HG02885 (cell line): ENCODE measurements at regions not wholly inside any gene's neighbourhood (a gene's known extent, or its start where the extent isn't known, plus 50 kb on each side); places are given as distances from the start of the nearest gene placed in this dataset.

Source experiments
- ATAC-seq: cut with Tn5 transposase; IDR thresholded peaks from one replicate; pipeline ENCODE4 v1.9.1; 2021; ENCODE audit warnings: mild to moderate bottlenecking; ENCODE audit not compliant: unreplicated experiment, poor library complexity

GRCh38 chr4:60506061-60506460, 694.1 kb upstream of the ADGRL3 start:
- no peak for ATAC-seq

- ATAC-seq = no peak
These were observed 677.9 kb upstream of the ADGRL3 start for GRCh38 chr4:60522265-60522664.

GRCh38 chr4:60531776-60532379, 668.2 kb upstream of the ADGRL3 start:
- ATAC-seq = no peak

DNA sequence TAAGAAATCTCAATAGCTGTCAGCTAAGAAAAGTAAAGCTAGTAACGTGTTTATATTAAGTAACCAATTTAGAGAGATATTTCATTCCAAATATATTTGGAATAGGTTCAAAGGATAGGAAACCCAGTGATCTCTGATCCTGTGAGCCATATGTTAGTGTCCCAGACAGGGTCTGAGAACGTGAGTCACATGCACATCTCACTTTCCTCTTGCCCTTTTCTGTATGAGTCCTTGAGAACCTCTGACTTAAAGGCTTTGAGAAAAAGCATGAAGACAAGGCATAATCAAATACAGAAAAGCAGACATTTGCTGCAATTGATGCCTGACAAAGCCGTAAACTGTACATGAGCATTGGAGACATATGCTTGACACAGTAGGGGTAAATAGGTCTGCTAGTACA, 655.1 kb upstream of the ADGRL3 start:
- no peak for ATAC-seq

DNA sequence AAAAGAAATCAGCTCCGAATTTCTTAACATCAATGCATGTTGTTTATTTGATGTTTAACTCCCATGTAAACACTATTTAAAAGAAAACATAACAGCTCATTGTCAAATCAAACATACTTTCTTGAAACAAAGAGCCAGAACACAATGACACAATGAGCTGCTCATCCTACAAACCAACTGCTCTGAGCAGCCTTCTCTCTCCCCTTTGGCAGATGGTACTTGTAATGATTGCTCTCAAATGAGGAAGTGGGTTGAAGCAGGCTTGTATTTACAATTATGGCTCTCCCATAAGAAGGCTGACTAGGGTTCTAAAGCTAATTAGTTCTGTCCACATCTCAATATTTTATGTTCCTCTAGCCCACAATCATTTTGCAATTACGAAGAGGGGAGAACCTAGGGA, 637.8 kb upstream of the ADGRL3 start:
- ATAC-seq = no peak

DNA sequence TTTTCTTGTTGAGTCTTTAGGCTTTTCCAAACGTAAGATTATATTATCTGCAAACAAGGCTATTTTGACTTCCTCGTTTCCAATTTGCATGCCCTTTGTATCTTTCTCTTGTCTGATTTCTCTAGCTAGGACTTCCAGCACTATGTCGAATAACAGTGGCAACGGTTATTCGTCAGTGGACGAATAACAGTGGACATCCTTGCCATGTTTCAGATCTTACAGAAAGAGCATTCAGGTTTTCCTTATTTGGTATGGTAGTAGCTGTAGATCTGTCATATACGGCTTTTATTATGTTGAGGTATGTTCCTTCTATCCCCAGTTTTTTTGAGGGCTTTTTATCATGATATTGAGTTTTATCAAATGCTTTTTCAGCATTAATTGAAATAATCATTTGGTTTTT, 634.6 kb upstream of the ADGRL3 start:
- no peak for ATAC-seq

DNA sequence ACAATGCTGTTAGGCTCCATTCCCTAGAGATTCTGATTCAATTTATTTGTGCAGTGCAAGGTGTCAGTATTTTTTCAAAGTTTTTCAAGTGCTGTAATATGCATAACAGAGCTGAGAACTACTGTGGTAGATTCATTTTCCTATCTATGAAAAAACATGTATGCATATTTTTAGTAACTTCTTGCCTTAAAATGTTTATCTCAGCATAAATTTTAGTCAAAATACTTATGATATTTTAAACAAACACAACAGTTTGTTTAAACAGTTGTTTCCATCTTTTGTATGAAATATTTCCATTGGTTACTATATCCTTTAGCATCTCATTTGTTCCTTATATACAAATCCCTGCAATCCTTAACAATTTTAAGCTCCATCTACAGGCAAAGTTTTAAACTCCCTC, 624.8 kb upstream of the ADGRL3 start:
- ATAC-seq = no peak

DNA sequence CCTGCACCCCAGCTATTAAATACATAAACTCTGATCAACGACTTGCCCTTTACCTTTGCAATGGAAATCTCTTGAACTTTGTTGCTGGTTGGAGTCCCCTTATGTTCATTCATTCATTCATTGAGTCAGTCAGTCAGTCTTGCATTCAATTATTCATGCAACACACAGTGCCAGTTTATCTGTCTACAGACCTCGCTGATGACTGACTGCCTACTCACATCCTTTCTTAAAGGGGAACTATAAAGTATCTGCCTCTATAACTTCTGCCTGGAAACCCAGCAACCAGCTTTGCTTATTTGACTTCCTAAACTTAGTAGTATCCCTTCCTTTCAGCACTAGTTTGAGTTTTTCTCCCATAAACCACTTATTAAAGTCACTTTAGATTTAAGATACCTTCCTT, 620.8 kb upstream of the ADGRL3 start:
- ATAC-seq = no peak

- no peak for ATAC-seq
These were observed 618.1 kb upstream of the ADGRL3 start for GRCh38 chr4:60581919-60582536.

DNA sequence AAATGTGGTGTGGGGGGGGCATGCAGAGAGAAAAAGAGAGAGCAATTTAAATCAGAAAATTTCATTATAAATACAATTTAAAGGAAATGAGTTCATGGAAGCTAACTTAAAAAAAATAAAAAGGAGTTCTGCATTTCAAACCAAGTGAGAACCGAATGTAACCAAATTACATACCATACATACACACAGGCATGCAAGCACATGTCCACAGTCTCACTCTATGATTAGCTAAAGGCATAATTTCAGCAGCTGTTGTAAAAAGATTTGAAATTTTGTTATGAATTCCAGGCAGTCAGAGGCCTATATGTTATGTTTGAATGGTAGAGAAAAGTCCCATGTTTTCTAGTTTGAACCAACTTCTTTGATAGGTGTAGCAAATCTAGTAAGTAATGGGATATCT, 611.6 kb upstream of the ADGRL3 start:
- ATAC-seq = no peak

DNA sequence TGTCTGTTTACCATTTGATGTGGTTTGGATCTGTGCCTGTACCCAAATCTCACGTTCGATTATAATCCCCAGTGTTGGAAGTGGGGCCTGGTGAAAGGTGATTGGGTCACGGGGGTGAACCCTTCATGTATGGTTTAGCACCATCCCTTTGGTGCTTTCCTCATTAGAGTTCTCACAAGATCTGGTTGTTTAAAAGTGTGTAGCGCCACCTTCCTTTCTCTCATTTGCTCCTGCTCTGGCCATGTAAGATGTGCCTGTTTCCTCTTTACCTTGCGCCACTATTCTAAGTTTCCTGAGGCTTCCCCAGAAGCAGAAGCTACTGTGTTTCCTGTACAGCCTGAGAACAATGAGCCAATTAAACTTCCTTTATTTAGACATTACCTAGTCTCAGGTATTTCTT, 610.7 kb upstream of the ADGRL3 start:
- ATAC-seq = no peak

- ATAC-seq = no peak
These were observed 610.0 kb upstream of the ADGRL3 start for GRCh38 chr4:60590116-60590515.

- ATAC-seq = no peak
These were observed 594.3 kb upstream of the ADGRL3 start for GRCh38 chr4:60605646-60606354.

DNA sequence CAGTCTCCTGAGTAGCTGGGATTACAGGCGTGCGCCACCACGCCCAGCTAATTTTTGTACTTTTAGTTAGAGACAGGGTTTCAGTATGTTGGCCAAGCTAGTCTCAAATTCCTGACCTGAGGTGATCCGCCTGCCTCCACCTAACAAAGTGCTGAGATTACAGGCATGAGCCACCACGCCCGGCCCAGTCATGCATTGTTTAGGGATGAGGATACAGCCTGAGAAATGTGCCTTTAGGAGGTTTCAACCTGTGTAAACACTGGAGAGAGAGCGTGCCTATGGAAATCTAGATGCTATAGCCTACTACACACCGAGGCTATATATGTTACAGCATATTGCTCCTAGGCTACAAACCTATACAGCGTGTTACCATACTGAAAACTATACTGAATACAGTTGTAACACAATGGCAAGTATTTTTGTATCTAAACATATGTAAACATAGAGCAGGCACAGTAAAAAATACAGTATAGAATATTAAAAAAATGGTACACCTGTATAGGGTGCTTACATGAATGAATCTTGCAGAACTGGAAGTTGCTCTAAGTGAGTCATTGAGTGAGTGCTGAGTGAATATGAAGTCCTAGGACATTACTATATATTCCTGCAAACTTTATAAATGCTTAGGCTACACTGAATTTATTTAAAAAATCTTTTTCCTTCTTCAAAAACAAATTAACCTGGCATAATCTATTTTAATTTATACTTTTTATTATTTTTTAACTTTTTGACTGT, 588.2 kb upstream of the ADGRL3 start:
- no peak for ATAC-seq

DNA sequence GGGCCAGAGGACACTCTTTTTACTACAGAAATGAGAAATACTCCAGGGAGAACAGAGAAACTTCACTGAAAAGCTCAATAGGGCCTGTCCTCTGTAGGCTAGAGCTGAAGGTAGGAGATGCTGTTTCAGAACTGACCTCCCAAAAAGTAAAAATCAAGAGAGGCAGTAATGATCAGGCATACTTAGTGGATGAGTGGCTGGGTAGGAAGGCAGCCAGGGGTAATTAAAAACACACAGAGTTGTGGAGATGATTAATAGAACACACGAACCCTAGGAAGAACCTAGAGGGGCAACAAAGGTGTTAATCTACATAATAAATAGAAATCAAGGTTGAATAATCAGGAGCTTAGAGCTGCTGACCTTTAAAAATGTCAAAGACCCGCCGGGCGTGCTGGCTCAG, 582.4 kb upstream of the ADGRL3 start:
- ATAC-seq = no peak

- ATAC-seq = no peak
These were observed 580.4 kb upstream of the ADGRL3 start for GRCh38 chr4:60619531-60620305.

DNA sequence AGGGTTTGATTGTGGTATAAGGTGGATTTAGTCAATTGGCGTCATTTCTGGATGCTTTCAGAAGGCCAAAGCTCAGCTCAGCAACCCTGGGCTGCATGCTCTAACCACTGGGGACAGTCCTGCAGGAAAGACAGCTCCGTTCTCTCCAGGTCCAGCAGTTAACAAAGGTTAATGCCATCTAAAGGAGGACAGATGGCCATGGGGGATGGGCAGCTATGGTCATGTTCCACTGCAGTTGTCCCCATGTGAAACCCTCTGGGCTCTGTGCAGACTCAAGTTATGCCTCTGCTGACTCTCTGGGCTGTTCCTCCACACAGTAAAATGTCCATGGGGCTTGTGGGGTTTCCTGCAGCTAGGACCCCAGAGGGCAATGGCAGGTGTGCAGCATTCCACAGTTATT, 562.1 kb upstream of the ADGRL3 start:
- no peak for ATAC-seq

GRCh38 chr4:60648774-60649173, 551.4 kb upstream of the ADGRL3 start:
- ATAC-seq = no peak

DNA sequence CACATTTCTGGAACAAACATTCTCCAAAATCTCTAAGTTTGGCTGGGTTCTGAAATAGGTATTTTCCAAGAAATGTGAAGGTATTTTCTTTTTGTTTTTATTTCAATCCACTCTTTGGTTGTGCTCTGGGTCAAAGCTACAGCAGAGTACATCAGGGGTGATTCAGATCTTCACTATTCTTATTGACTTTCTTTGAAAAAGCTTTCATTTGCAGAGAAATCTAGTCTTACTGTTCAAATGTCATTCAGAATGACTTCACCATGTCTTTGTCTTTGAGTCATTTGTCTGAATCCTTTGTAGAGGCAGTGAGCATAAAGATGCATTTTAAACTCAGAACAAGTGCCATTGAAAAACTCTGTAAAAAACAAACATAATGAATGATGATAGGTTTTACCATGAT, 547.2 kb upstream of the ADGRL3 start:
- ATAC-seq = no peak

- no peak for ATAC-seq
These were observed 544.8 kb upstream of the ADGRL3 start for GRCh38 chr4:60655356-60655755.

DNA sequence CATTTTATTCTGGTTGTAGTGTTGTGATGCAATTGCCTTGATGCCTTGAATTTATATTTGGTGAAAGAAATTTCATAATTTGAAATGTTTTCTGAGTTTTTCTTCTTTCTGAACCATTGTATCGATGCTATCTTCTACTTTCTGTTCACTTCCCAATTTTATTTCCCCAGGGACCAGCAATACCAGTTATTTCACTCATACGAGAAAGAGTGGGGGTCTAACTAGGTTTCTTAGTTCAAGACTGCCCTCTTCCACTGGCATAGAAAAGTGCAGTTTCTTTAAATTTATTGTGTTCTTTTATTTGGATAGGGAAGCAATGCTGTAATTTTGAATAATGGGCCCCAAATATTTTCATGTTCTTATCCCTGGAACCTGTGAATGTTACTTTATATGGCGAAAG, 544.0 kb upstream of the ADGRL3 start:
- no peak for ATAC-seq
